ENCODE measurements at regions not wholly inside any gene's neighbourhood (a gene's known extent, or its start where the extent isn't known, plus 50 kb on each side); places are given as distances from the start of the nearest gene placed in this dataset.
"Not testable (repeated sequence)": the region's sequence is repeated elsewhere in the genome, so short reads cannot be mapped to it uniquely, and the experiment has no call there.

GRCh38 chr5:56297851-56298250 is 64.7 kb upstream of the ANKRD55 start:
- DNase-seq (ENCODE audit: low read depth) = no peak
- no peak overlapping the region for H3K4me3 ChIP-seq (ENCODE audit: low read depth, low read length)
- no peak for TF ChIP-seq CTCF (conservative IDR thresholded peaks at IDR 0.05; ENCODE audit: low read depth, low read length)

- not testable (repeated sequence) for H3K4me3 ChIP-seq (ENCODE audit: low read depth, low read length); DNase-seq (ENCODE audit: low read depth)
Observed at GRCh38 chr5:56295311-56295710, 62.2 kb upstream of the ANKRD55 start.

GRCh38 chr5:56294354-56294753 is 61.2 kb upstream of the ANKRD55 start:
- no peak for DNase-seq (ENCODE audit: low read depth)
- H3K4me3 ChIP-seq (ENCODE audit: low read depth, low read length) = no peak overlapping the region
- no peak for TF ChIP-seq CTCF (conservative IDR thresholded peaks at IDR 0.05; ENCODE audit: low read depth, low read length)

DNA sequence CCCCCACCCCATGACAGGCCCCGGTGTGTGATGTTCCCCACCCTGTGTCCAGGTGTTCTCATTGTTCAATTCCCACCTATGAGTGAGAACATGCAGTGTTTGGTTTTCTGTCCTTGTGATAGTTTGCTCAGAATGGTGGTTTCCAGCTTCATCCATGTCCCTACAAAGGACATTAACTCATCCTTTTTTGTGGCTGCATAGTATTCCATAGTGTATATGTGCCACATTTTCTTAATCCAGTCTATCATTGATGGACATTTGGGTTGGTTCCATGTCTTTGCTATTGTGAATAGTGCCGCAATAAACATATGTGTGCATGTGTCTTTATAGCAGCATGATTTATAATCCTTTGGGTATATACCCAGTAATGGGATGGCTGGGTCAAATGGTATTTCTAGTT is 59.7 kb upstream of the ANKRD55 start:
- not testable (repeated sequence) for H3K4me3 ChIP-seq (ENCODE audit: low read depth, low read length); DNase-seq (ENCODE audit: low read depth)

DNA sequence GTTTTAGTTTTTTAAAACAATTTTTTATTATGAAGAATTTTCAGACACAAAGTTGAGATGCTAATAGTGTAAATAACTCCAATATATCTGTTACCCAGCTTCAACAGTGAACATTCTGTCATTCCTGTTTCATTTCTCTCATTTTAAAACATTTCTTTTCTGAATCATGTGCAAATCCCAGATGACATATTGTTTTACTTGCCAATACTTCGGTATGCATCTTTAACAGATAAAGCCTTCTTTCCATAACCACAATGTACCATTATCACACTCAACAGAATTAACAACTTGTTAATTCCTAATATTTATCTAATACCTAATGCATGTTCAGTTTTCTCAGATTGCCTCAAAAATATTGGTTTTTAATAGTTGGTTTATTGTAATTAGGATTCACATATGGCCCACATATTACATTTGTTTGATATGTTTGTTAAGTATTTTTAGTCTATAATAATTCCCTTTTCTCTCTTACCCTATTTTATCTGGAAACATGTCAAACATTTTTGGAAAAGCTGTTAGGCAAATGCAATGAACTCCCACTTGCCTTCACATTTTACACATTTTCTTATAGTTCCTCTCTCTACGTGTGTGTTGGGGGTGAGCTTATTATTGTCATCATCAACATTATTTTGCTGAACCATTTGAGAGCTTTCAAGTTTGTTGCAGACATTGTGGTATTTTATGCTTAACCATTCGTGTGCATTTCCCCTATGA is 58.7 kb upstream of the ANKRD55 start:
- no peak for TF ChIP-seq CTCF (conservative IDR thresholded peaks at IDR 0.05; ENCODE audit: low read depth, low read length)
- H3K4me3 ChIP-seq (ENCODE audit: low read depth, low read length) = no peak overlapping the region
- DNase-seq (ENCODE audit: low read depth) = no peak

GRCh38 chr5:56291079-56291643 is 58.0 kb upstream of the ANKRD55 start:
- no peak overlapping the region for H3K4me3 ChIP-seq (ENCODE audit: low read depth, low read length)
- no peak for TF ChIP-seq CTCF (conservative IDR thresholded peaks at IDR 0.05; ENCODE audit: low read depth, low read length)
- DNase-seq (ENCODE audit: low read depth) = no peak

GRCh38 chr5:56290378-56291078 is 57.4 kb upstream of the ANKRD55 start:
- no peak overlapping the region for H3K4me3 ChIP-seq (ENCODE audit: low read depth, low read length)
- DNase-seq (ENCODE audit: low read depth) = no peak
- no peak for TF ChIP-seq CTCF (conservative IDR thresholded peaks at IDR 0.05; ENCODE audit: low read depth, low read length)

- DNase-seq (ENCODE audit: low read depth) = no peak
- TF ChIP-seq CTCF (conservative IDR thresholded peaks at IDR 0.05; ENCODE audit: low read depth, low read length) = no peak
- no peak overlapping the region for H3K4me3 ChIP-seq (ENCODE audit: low read depth, low read length)
Observed at GRCh38 chr5:56289602-56289987, 56.5 kb upstream of the ANKRD55 start.
